ENCODE measurements at regions not wholly inside any gene's neighbourhood (a gene's known extent, or its start where the extent isn't known, plus 50 kb on each side); places are given as distances from the start of the nearest gene placed in this dataset.

- TF ChIP-seq JUN (IDR thresholded peaks at IDR 0.05) (no peak), NFE2L2 (conservative IDR thresholded peaks at IDR 0.05; ENCODE audit: low read length) (no peak), HES2 (IDR thresholded peaks at IDR 0.05) (no peak), RCOR1 (IDR thresholded peaks at IDR 0.05; ENCODE audit: low read depth, low read length) (no peak), REST (IDR thresholded peaks at IDR 0.05) (no peak), KDM5A (IDR thresholded peaks at IDR 0.05) (no peak), BCL3 (IDR thresholded peaks at IDR 0.05) (no peak), HOXB13 (CRISPR knock-in tag; IDR thresholded peaks at IDR 0.05; ENCODE audit: low read depth) (no peak), MYC (IDR thresholded peaks at IDR 0.05; ENCODE audit: borderline replicate concordance, low read length) (no peak), HMGXB4 (CRISPR knock-in tag; IDR thresholded peaks at IDR 0.05; ENCODE audit: borderline replicate concordance) (no peak), NPAS2 (CRISPR knock-in tag; IDR thresholded peaks at IDR 0.05; ENCODE audit: borderline replicate concordance) (no peak), ESRRA (IDR thresholded peaks at IDR 0.05; ENCODE audit: borderline replicate concordance, low read length) (no peak), FOSB (CRISPR knock-in tag; IDR thresholded peaks at IDR 0.05) (no peak)
- no peak for DNase-seq (ENCODE audit: low read depth in 1 of 2, low spot score in 1 of 2)
- WGBS (ENCODE audit: missing lambda C conversion rate), result 47% methylated on average over 4 of the region's 4 CpGs
- no peak for ATAC-seq
- no peak for FAIRE-seq
- ChIA-PET POLR2A (no interaction called here), CTCF (no interaction called here)
- Histone ChIP-seq H3K9me3 (no peaks in the 10 kb centered on the region), H3K4me2 (no peak overlapping the region), H3K4me3 (no peak overlapping the region), H3K4me1 (no peaks in the 10 kb centered on the region), H3K27ac (no peak overlapping the region)
These were observed 519.6 kb downstream of the NTRK3 start for GRCh38 chr15:87736891-87737389.

- no peak overlapping the region for H3K27ac ChIP-seq
- FAIRE-seq (no peak), ATAC-seq (no peak), DNase-seq (ENCODE audit: low read depth in 1 of 2, low spot score in 1 of 2) (no peak)
- TF ChIP-seq CHD2 (IDR thresholded peaks at IDR 0.05; ENCODE audit: low read length, partially characterized antibody) (no peak), FOXS1 (CRISPR knock-in tag; IDR thresholded peaks at IDR 0.05) (no peak), ESRRA (IDR thresholded peaks at IDR 0.05; ENCODE audit: borderline replicate concordance, low read length) (no peak), BHLHE40 (IDR thresholded peaks at IDR 0.05; ENCODE audit: low read depth, low read length) (no peak), FOSL2 (IDR thresholded peaks at IDR 0.05) (no peak), FOSL2 (CRISPR knock-in tag; IDR thresholded peaks at IDR 0.05) (no peak), MAZ (IDR thresholded peaks at IDR 0.05; ENCODE audit: borderline replicate concordance, low read depth, low read length) (no peak), PBX3 (IDR thresholded peaks at IDR 0.05) (no peak), EHF (CRISPR knock-in tag; IDR thresholded peaks at IDR 0.05) (no peak), HEYL (CRISPR knock-in tag; IDR thresholded peaks at IDR 0.05) (no peak), KDM5A (IDR thresholded peaks at IDR 0.05) (no peak), HOXB5 (CRISPR knock-in tag; IDR thresholded peaks at IDR 0.05) (no peak)
- WGBS (ENCODE audit: missing lambda C conversion rate), result 50% methylated on average over 3 of the region's 3 CpGs
- POLR2A ChIA-PET, result no interaction called here
- H3K4me1 ChIP-seq, result no peaks in the 10 kb centered on the region
- no peak overlapping the region for H3K4me2 ChIP-seq
- no peaks in the 10 kb centered on the region for H3K9me3 ChIP-seq
- CTCF ChIA-PET, result no interaction called here
- no peak overlapping the region for H3K4me3 ChIP-seq
These were observed 520.1 kb downstream of the NTRK3 start for GRCh38 chr15:87736401-87736800.
